NCI-H146 treated with DMSO at 0.1 percent for 48 hours (cell line): ENCODE measurements at regions not wholly inside any gene's neighbourhood (a gene's known extent, or its start where the extent isn't known, plus 50 kb on each side); places are given as distances from the start of the nearest gene placed in this dataset.

Experiments used
- DNase-seq: peaks from one replicate; lab custom pipeline; 2025; ENCODE audit not compliant: unreplicated experiment; lab: John Stamatoyannopoulos, UW

- DNase-seq: no peak
These were observed 309.9 kb downstream of the GPAM start for GRCh38 chr10:111873621-111874135.

- DNase-seq: no peak
These were observed 309.0 kb downstream of the GPAM start for GRCh38 chr10:111874576-111874975.

- DNase-seq: no peak
These were observed 307.8 kb downstream of the GPAM start for GRCh38 chr10:111875725-111876124.

DNA sequence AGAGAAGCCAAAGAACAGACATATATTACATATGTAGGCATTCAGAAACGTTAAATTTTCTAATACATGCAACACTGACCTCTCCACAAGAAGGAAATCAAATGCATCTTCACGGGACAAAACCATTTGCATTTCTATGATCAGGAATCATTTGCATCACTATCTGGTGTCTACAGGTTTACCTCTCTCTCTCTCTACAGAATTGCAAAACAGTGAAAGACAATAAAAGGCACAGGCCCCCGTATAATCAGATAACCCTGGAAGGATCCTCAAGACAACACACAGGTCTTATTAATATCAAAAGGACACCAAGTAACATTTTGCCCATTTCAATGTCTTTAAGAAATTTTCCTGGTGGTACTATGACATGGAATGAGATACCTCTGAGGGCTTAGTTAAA lies 306.3 kb downstream of the GPAM start:
- no peak for DNase-seq

DNA sequence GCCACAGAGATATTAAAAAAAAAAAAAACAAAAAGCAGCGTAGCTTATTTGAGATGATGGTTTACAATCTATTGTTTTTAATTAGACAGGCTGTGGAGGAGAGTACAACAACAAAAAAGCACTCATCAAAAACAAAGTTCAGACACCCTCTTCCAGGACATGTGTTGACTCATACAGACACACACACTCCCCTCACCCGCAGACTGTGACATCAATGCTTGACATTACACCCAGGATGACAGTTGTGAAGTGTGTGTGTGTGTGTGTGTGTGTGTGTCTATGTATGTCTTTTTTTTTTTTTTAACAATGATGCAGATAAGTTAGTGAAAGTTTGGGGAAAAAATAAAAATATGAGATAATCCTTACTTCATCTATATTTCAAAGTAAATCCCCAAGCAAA lies 303.6 kb downstream of the GPAM start:
- DNase-seq: no peak

GRCh38 chr10:111885046-111885445 lies 298.5 kb downstream of the GPAM start:
- DNase-seq: no peak

DNA sequence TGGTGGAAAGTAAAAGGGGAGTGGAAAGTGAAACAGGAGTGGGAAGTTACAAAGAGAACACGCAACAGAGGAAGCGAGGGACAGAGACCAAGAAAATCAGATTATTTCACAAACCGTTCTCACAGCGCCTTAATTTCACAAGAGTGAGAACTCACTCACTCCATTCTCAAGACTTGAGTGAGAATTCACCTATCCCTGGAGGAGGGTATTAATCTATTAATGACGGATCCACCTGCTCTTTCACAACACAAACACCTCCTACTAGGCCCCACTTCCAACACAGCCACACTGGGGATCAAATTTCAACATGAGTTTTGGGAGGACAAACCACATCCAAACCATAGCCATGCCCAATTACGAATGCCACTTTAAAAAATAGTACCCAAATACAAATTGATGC lies 297.6 kb downstream of the GPAM start:
- DNase-seq: no peak

GRCh38 chr10:111887266-111887665 lies 296.3 kb downstream of the GPAM start:
- no peak for DNase-seq

GRCh38 chr10:111890046-111890445 lies 293.5 kb downstream of the GPAM start:
- no peak for DNase-seq

DNA sequence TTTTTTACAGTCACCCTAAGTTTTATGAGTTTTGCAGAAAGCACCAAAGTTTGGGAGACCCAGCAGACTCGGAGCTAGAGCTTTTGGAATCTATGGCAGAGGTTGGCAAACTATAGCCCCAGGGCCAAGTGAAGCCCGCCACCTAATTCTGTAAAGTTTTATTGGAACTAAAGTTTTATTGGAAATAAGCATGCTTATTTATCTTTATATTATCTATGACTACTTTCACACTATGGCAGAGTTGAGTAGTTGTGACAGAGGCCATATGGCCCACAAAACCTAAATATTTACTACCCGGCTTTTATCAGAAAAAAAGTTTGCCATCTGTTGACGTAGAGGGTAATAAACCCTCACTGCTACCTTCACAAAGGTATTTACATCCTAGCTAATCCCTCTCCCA lies 267.6 kb downstream of the GPAM start:
- no peak for DNase-seq

DNA sequence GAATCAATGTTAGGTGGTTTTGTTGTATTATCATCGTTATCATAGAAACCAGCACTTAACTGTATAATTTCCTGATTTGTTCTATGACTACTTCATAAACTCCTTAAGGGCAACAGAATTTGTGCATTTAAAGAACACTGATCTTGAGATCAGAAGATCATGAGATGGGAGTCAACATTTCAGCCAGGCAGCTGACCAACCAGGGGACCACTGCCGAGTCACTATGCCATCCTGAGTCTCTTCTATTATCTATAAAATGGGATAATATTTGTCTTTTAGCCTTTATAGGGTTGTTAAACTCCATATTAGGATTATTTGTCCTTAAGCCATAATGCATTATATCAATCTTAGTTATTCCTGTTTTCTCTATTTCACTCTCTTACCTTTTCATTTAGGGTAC lies 261.7 kb downstream of the GPAM start:
- no peak for DNase-seq

DNA sequence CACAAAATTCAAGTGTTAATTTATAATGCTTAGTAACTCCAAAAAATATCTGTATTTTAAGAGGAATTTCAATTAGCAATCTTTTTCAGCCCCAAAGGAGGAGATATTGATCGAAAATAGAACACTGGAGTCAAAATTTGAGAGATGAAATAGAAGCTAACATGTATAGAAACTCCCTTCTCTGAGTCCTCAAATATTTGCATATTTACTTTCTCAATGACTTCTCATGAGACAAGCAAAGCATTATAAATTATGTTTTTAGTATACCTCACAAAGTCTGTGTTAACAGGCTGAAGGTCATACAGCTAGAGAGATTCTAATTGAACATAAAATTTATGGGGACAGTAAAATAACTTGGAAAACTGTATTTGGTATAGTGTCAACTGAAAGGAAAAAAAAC lies 260.5 kb downstream of the GPAM start:
- DNase-seq: no peak

DNA sequence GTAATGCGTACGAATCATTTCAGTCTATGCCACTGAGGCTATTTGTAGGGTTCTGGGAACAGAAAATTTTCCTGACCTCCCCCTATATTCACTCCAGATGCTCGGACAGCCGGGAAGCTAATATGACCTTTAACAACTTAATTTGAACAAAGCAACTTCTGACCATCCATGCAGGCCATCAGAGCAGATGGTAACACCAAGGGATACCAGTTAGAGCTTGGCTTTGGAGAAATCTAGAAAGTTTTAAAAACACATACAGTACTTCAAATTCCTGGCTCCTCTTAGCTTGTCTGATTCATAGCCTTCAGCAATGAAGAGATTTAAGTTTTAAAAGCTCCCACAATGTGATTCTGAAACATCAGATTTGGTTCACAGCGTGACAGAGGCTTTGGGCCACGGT lies 257.3 kb downstream of the GPAM start:
- no peak for DNase-seq

GRCh38 chr10:111933937-111934336 lies 249.6 kb downstream of the GPAM start:
- no peak for DNase-seq

DNA sequence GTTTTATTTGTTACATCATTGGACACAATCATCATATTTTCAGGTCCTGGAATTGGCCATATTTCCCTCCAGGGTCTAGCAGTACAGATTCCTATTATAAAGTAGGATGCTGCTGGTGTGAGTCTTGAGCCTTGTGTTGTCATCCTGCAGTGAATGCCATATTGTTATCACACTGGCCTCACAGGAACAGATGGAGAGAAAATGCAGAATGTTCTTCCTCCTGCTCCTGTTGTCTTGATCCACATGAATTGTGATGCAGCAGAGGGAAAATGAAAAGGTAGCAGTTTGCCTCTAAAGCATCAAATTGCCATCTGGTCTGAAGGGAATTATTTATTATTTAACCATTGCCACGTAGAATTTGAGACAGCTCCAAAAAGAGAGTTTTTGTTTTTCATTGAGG lies 248.6 kb downstream of the GPAM start:
- DNase-seq: no peak

DNA sequence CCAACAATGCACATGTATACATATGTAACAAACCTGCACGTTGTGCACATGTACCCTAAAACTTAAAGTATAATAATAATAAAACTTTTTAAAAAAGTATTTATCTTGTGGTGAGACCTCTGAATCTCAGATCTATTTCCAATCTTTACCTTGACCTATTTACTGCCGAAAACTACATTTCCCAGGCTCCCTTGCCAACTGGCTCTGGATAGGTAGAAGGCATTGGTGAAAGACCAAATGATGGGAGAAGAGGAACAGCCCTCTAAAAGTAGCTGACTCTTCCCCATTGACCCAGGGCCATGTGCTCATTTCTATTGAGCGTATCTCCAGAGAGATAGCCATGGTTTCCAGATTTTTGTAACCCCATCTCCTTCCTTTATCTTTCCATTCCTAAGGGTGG lies 247.4 kb downstream of the GPAM start:
- DNase-seq: no peak

DNA sequence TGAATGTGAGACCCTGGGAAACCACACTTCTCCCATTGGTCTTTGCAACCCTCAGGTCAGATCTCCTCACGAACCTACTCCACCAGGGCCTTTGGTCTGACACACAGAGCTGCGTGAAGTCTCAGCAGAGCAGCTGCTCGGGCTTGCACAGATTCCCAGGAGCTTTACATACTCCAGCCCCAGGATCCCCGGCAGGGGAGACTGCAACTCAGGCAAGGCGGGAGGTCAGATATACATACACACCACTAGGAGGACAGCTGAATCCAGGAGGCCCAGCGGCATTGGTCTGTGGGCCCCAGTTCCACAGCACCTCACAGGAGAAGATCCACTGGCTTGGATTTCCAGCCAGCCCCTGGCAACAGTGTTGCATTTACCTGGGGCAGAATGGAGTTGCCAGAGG lies 239.2 kb downstream of the GPAM start:
- no peak for DNase-seq

GRCh38 chr10:111953949-111954348 lies 229.6 kb downstream of the GPAM start:
- no peak for DNase-seq

DNA sequence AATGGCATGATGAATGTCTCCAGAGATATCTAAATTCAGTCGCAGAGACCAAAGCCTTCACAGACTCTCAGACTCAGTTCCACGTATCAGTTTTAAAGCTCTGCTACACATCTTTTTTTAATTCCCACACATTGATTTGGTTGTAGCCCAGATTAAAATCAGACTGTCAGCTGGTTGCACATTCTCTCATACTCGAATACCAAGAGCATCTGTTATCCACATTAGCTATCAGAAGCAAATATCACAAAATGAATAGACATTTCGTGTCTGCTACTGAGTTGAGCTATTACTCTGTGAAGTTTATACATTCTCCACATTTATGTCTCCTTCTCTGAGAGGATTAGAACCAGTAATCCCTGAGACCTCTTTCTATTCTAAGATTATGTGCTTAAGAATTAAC lies 229.2 kb downstream of the GPAM start:
- no peak for DNase-seq

- DNase-seq: no peak
These were observed 226.7 kb downstream of the GPAM start for GRCh38 chr10:111956841-111957240.

DNA sequence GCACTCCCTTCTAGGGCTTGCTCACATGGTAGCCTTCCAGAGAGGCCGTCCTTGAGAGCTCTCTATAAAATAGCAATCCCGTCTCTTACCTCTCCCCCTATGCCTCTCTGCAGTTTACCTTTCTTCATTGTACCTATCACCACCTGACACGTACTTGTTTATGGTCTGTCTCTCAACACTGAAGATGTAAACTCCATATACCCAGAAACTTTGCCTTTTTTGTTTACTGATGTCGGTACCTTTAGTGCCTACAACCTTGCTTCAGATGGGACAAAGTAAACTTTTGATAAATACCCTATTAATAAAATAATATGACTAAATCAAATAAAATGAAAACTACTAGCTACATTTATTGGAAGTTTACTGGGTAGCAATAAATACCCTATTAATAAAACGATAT lies 220.6 kb downstream of the GPAM start:
- no peak for DNase-seq

GRCh38 chr10:111967116-111967515 lies 216.4 kb downstream of the GPAM start:
- DNase-seq: no peak

GRCh38 chr10:111967547-111967946 lies 216.0 kb downstream of the GPAM start:
- no peak for DNase-seq

DNA sequence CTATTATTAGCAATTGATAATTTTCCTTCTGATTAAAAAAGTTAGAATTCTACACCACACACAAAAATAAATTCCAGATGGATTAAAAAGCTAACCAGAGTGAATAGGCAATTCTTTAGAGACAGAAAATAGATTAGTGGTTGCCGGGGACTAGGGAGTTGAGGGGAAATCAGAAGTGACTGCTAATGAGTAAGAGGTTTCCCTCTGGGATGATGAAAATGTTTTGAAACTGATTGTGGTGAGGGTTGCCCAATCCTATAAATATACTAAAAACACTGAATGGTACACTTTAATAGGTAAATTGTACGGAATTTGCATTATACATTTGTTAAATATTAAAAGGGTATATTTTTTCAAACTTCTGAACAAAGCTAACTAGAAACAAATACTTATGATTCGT lies 214.9 kb downstream of the GPAM start:
- DNase-seq: no peak
